ENCODE measurements at regions not wholly inside any gene's neighbourhood (a gene's known extent, or its start where the extent isn't known, plus 50 kb on each side); places are given as distances from the start of the nearest gene placed in this dataset.
A peak's percentile ranks its signal among the peaks of the same experiment; 100 is the strongest.

GRCh38 chr1:117802531-117803257 is 126.7 kb downstream of the GDAP2 start:
- ChIA-PET POLR2A (no interaction called here), CTCF (no interaction called here)
- Histone ChIP-seq H3K36me3 (ENCODE audit: control insufficient read depth, insufficient read depth, low read length) (no peaks in the 10 kb centered on the region), H3K4me3 (ENCODE audit: low read depth, low read length) (no peak overlapping the region), H3K27me3 (ENCODE audit: control insufficient read depth, insufficient read depth, low read length) (no peaks in the 10 kb centered on the region)
- TF ChIP-seq CTCF (IDR thresholded peaks at IDR 0.05; ENCODE audit: insufficient read depth, low read depth, low read length): no peak
- no peak for DNase-seq (ENCODE audit: low read depth)

GRCh38 chr1:117803318-117803717 is 126.1 kb downstream of the GDAP2 start:
- POLR2A ChIA-PET: no interaction called here
- Histone ChIP-seq H3K27me3 (ENCODE audit: control insufficient read depth, insufficient read depth, low read length) (no peaks in the 10 kb centered on the region), H3K36me3 (ENCODE audit: control insufficient read depth, insufficient read depth, low read length) (no peaks in the 10 kb centered on the region), H3K4me3 (ENCODE audit: low read depth, low read length) (no peak overlapping the region)
- no peak for DNase-seq (ENCODE audit: low read depth)
- TF ChIP-seq CTCF (IDR thresholded peaks at IDR 0.05; ENCODE audit: insufficient read depth, low read depth, low read length): no peak
- CTCF ChIA-PET: no interaction called here

- Histone ChIP-seq H3K4me3 (ENCODE audit: low read depth, low read length) (no peak overlapping the region), H3K36me3 (ENCODE audit: control insufficient read depth, insufficient read depth, low read length) (no peaks in the 10 kb centered on the region), H3K27me3 (ENCODE audit: control insufficient read depth, insufficient read depth, low read length) (no peaks in the 10 kb centered on the region)
- ChIA-PET CTCF (interaction anchor here (0.9 to 2.5 kb wide), 7 partner anchors 9 to 89 kb away, joined by 3 to 9 read pairs (median 4); no protein-coding TSS in a partner anchor), POLR2A (no interaction called here)
- no peak for DNase-seq (ENCODE audit: low read depth)
- TF ChIP-seq CTCF (IDR thresholded peaks at IDR 0.05; ENCODE audit: insufficient read depth, low read depth, low read length): no peak
These were observed 119.7 kb downstream of the GDAP2 start for GRCh38 chr1:117809764-117810163.

GRCh38 chr1:117810553-117810952 is 118.9 kb downstream of the GDAP2 start:
- Histone ChIP-seq H3K4me3 (ENCODE audit: low read depth, low read length) (no peak overlapping the region), H3K27me3 (ENCODE audit: control insufficient read depth, insufficient read depth, low read length) (no peaks in the 10 kb centered on the region), H3K36me3 (ENCODE audit: control insufficient read depth, insufficient read depth, low read length) (no peaks in the 10 kb centered on the region)
- ChIA-PET CTCF (interaction anchor here (1.2 to 2.5 kb wide), 5 partner anchors 10 to 86 kb away, joined by 4 to 9 read pairs (median 4); no protein-coding TSS in a partner anchor), POLR2A (no interaction called here)
- DNase-seq (ENCODE audit: low read depth): peak; percentile 62
- TF ChIP-seq CTCF (IDR thresholded peaks at IDR 0.05; ENCODE audit: insufficient read depth, low read depth, low read length): peak; percentile 47; the same call in 1 of the 2 replicates

- Histone ChIP-seq H3K36me3 (ENCODE audit: control insufficient read depth, insufficient read depth, low read length) (no peaks in the 10 kb centered on the region), H3K4me3 (ENCODE audit: low read depth, low read length) (no peak overlapping the region), H3K27me3 (ENCODE audit: control insufficient read depth, insufficient read depth, low read length) (no peaks in the 10 kb centered on the region)
- POLR2A ChIA-PET: no interaction called here
- CTCF ChIA-PET: interaction anchor here (1.0 to 1.5 kb wide), 2 partner anchors 8 to 102 kb away, joined by 3 to 5 read pairs; no protein-coding TSS in a partner anchor
- peak; percentile 46 for DNase-seq (ENCODE audit: low read depth)
- no peak for TF ChIP-seq CTCF (IDR thresholded peaks at IDR 0.05; ENCODE audit: insufficient read depth, low read depth, low read length)
These were observed 116.4 kb downstream of the GDAP2 start for GRCh38 chr1:117812869-117813511.

All from BJ (cell line).